ENCODE measurements at regions not wholly inside any gene's neighbourhood (a gene's known extent, or its start where the extent isn't known, plus 50 kb on each side); places are given as distances from the start of the nearest gene placed in this dataset.

DNA sequence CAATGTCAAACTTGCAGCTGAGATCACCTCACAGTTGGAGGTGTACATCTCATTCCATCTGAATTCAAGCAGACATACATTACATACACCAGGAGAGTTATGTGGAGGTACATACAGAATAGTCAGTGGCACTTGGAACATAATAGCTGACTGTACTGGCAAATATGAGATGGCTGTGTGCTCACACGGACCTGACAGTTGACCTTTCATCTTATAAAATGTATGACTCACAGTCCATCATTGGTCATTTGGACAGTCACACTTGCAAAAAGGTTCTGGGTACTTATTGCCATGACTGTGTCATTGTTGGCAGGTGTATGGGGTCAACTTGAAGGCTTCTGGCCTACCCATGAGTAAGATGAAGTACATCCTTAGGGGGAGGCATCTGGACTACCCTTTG, 88.6 kb upstream of the WDR1 start:
- TF ChIP-seq POLR2A (IDR thresholded peaks at IDR 0.05; ENCODE audit: low read depth, low read length) (no peak), HDAC2 (IDR thresholded peaks at IDR 0.05) (no peak), NFIC (IDR thresholded peaks at IDR 0.05; ENCODE audit: low read depth, low read length) (no peak)
- TF ChIP-seq, protein P1, sequence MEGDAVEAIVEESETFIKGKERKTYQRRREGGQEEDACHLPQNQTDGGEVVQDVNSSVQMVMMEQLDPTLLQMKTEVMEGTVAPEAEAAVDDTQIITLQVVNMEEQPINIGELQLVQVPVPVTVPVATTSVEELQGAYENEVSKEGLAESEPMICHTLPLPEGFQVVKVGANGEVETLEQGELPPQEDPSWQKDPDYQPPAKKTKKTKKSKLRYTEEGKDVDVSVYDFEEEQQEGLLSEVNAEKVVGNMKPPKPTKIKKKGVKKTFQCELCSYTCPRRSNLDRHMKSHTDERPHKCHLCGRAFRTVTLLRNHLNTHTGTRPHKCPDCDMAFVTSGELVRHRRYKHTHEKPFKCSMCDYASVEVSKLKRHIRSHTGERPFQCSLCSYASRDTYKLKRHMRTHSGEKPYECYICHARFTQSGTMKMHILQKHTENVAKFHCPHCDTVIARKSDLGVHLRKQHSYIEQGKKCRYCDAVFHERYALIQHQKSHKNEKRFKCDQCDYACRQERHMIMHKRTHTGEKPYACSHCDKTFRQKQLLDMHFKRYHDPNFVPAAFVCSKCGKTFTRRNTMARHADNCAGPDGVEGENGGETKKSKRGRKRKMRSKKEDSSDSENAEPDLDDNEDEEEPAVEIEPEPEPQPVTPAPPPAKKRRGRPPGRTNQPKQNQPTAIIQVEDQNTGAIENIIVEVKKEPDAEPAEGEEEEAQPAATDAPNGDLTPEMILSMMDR (IDR thresholded peaks at IDR 0.05 in 2 of 3, conservative IDR thresholded peaks at IDR 0.05 in 1 of 3; ENCODE audit: control insufficient read depth in 2 of 3, extremely low read depth in 1 of 3, insufficient read depth in 1 of 3, low read depth in 3 of 3, low read length in 3 of 3), result no peak
